ENCODE measurements at regions not wholly inside any gene's neighbourhood (a gene's known extent, or its start where the extent isn't known, plus 50 kb on each side); places are given as distances from the start of the nearest gene placed in this dataset.

GRCh38 chr4:160127211-160127610 lies 1024.3 kb downstream of the RAPGEF2 start:
- TF ChIP-seq POLR2AphosphoS5 (IDR thresholded peaks at IDR 0.05; ENCODE audit: borderline replicate concordance, low read depth, low read length) (no peak), EZH2 (IDR thresholded peaks at IDR 0.05) (no peak)
